ENCODE measurements at regions not wholly inside any gene's neighbourhood (a gene's known extent, or its start where the extent isn't known, plus 50 kb on each side); places are given as distances from the start of the nearest gene placed in this dataset.
"Not testable (repeated sequence)": the region's sequence is repeated elsewhere in the genome, so short reads cannot be mapped to it uniquely, and the experiment has no call there.

DNA sequence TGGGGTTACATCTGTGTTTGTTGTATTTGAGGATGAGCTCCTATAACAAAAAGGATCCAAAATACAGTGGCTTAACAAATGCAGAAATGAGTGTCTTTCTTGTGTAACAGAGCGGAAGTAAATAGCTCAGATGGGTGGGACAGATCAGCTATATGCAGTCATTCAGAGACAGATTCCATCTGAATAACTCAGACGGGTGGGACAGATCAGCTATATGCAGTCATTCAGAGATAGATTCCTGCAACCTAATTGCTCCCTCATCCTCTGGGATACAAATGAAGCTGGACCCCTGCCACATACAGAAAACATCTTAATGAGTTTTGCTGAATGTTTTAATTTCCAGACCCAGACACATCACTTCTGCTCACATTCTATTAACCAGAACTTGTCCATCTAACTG, 332.3 kb downstream of the BCKDHB start:
- no peak overlapping the region for H3K27ac ChIP-seq
- DNase-seq = no peak

DNA sequence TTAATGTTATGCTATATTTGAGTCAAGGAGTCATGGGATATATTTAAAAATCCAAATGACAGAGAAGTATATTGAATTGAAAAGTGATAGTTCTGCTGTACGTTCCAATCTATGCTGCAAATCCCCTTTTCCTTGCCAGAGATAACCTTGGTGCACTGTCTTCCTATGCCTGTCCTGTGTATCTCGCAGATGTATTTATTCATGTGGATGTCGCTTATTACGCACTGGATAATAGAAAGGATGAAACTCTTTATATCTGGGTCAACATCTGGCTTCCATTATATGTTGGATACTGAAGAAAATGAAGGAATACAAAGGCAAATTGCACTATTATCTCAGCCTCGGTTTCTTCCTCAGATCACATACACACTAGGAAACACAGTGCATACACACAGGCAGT, 331.3 kb downstream of the BCKDHB start:
- H3K27ac ChIP-seq = no peak overlapping the region
- H3K27me3 ChIP-seq = no peaks in the 10 kb centered on the region

More for the DNA sequence above, 332.3 kb downstream of the BCKDHB start:
- Histone ChIP-seq H3K4me3 (no peak overlapping the region), H3K4me1 (0 out of 2 replicates have a peak, but pooled peaks cover 3% of the 10 kb centered on the region), H3K36me3 (no peaks in the 10 kb centered on the region), H3K9me3 (replicated peaks) (no peaks in the 10 kb centered on the region), H3K27me3 (no peaks in the 10 kb centered on the region)

DNA sequence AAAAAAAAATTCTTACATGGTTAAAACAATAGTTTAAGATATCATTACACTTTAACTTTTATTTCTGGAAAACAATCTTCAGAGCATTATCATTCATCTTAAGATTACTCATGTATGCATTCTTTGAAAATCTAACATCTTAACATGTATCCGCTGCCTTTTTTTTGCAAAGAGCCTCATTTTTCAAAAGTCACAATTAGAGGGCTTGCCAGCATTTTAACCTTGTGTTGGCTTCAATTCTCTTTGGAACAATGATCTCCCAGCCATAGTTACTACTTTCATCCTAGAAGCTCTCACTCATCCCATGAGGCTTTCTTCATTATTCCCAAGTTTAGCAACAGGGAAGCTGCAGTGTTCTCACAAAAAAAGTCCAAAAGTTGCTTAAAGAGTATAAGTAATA, 330.8 kb downstream of the BCKDHB start:
- no peaks in the 10 kb centered on the region for H3K36me3 ChIP-seq
- DNase-seq = no peak
- no peaks in the 10 kb centered on the region for H3K9me3 ChIP-seq (replicated peaks)
- 0 out of 2 replicates have a peak, but pooled peaks cover 3% of the 10 kb centered on the region for H3K4me1 ChIP-seq
- H3K4me3 ChIP-seq = no peak overlapping the region
- H3K27ac ChIP-seq = no peak overlapping the region
- no peaks in the 10 kb centered on the region for H3K27me3 ChIP-seq

More for the DNA sequence above, 331.3 kb downstream of the BCKDHB start:
- Histone ChIP-seq H3K4me1 (0 out of 2 replicates have a peak, but pooled peaks cover 3% of the 10 kb centered on the region), H3K4me3 (no peak overlapping the region), H3K36me3 (no peaks in the 10 kb centered on the region), H3K9me3 (replicated peaks) (no peaks in the 10 kb centered on the region)
- no peak for DNase-seq

DNA sequence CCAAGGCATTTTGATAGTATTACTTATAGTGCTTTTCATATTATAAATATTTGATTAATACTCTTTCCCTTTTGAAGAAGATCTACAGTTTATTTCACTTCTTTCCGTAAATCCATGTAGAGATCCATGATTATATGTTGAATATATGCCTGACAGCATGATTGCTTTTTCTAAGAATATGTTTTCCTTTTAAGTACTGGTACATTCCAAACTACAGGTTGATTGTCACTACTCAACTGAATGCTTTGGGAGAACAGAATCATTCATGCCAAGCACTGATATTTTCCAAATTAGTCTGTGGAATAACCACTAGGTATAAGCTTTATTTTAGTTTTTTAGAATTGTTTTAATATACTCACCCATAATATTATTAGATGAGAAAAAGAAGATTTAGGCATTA, 330.2 kb downstream of the BCKDHB start:
- H3K4me1 ChIP-seq = 0 out of 2 replicates have a peak, but pooled peaks cover 3% of the 10 kb centered on the region
- H3K9me3 ChIP-seq (replicated peaks) = no peaks in the 10 kb centered on the region
- no peaks in the 10 kb centered on the region for H3K27me3 ChIP-seq
- H3K4me3 ChIP-seq = no peak overlapping the region
- no peak for DNase-seq
- no peaks in the 10 kb centered on the region for H3K36me3 ChIP-seq
- H3K27ac ChIP-seq = no peak overlapping the region

DNA sequence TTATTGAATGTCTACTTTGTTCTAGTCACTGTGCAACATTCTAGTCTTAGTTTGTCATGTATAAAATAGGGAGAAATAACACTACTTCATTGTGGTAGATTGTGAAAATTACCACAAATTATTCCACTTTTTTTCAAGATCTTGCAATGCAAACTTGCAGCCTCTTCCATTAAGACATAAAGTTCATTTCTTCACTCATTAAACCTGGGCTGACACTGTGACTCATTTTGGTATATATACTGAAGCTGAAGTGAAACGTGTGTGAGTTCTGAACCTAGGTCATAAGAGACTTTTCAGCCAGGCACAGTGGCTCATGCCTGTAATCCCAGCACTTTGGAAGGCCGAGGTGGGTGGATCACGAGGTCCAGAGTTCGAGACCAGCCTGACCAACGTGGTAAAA, 329.0 kb downstream of the BCKDHB start:
- Histone ChIP-seq H3K36me3 (no peaks in the 10 kb centered on the region), H3K9me3 (replicated peaks) (no peaks in the 10 kb centered on the region), H3K27ac (no peak overlapping the region), H3K27me3 (no peaks in the 10 kb centered on the region), H3K4me3 (no peak overlapping the region), H3K4me1 (0 out of 2 replicates have a peak, but pooled peaks cover 3% of the 10 kb centered on the region)
- DNase-seq = no peak

DNA sequence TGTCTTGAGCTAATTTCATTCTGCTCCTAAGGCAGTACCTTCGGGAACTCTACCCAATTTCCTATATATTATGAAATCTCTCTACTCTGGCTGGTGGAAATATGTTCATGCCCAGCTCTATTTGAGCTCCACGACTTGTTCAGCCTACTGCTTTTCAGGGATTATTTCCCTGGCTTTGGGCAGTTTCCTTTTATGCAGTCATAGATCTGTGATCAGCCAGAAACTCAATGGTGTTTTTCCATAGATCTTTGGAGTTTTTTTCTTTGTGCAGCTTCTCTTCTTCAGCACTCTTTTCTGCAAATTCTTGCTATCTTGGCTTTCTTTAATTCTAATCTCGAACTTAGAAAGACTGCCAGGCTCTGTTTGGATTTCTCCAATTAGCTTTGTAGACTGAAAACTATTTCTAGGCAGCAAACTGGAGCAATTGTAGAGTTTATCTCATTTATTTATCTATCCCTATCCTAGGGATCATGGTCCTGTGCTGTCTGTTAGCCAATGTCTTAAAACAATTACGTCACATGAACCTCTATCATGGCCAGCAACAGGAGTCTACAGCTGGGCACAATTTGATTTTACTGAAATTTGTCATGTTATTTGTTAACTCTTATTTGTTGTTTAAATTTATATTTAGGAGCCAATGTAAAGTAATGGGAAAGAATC, 328.4 kb downstream of the BCKDHB start:
- Histone ChIP-seq H3K4me1 (0 out of 2 replicates have a peak, but pooled peaks cover 3% of the 10 kb centered on the region), H3K27me3 (no peaks in the 10 kb centered on the region), H3K27ac (no peak overlapping the region), H3K36me3 (no peaks in the 10 kb centered on the region), H3K9me3 (replicated peaks) (no peaks in the 10 kb centered on the region), H3K4me3 (no peak overlapping the region)
- no peak for DNase-seq

DNA sequence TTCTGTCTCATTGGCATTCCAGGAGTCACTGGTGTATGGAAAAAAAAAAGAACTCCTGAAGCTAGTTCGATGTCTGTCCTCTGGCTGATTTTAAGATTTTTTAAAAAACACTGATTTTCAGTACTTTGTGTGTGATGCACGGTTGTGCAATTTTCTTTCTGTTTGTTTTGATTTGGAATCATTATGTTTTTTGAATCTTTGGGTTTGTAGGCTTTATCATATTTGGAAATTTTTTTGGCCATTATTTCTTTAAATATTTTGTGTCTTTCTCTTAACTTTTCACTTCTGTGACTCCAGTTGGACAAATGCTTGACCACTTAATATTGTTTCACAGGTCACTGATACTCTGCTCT, 327.2 kb downstream of the BCKDHB start:
- no peak for DNase-seq
- H3K9me3 ChIP-seq (replicated peaks) = no peaks in the 10 kb centered on the region
- H3K4me1 ChIP-seq = no peaks in the 10 kb centered on the region
- H3K4me3 ChIP-seq = no peak overlapping the region
- H3K27me3 ChIP-seq = no peaks in the 10 kb centered on the region
- no peaks in the 10 kb centered on the region for H3K36me3 ChIP-seq
- H3K27ac ChIP-seq = no peak overlapping the region

DNA sequence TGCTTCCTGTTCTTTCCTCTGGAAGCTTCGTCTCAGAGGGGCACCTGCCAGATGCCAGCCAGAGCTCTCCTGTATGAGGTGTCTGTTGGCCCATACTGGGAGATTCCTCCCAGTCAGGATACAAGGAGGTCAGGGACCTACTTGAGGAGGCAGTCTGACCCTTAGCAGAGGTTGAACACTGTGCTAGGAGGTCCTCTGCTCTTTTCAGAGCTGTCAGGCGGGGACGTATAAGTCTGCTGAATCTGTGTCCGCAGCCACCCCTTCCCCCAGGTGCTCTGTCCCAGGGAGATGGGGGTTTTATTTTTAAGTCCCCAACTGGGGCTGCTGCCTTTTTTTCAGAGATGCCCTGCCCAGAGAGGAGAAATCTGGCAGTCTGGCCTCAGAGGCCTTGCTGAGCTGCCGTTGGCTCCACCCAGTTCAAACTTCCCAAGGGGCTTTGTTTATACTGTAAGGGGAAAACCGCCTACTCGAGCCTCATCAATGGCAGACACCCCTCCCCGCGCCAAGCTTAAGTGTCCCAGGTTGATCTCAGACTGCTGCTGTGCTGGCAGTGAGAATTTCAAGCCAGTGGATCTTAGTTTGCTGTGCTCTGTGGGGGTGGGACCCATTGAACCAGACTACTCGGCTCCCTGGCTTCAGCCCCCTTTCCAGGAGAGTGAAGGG, 326.7 kb downstream of the BCKDHB start:
- Histone ChIP-seq H3K27ac (no peak overlapping the region), H3K4me1 (no peaks in the 10 kb centered on the region), H3K27me3 (no peaks in the 10 kb centered on the region)

DNA sequence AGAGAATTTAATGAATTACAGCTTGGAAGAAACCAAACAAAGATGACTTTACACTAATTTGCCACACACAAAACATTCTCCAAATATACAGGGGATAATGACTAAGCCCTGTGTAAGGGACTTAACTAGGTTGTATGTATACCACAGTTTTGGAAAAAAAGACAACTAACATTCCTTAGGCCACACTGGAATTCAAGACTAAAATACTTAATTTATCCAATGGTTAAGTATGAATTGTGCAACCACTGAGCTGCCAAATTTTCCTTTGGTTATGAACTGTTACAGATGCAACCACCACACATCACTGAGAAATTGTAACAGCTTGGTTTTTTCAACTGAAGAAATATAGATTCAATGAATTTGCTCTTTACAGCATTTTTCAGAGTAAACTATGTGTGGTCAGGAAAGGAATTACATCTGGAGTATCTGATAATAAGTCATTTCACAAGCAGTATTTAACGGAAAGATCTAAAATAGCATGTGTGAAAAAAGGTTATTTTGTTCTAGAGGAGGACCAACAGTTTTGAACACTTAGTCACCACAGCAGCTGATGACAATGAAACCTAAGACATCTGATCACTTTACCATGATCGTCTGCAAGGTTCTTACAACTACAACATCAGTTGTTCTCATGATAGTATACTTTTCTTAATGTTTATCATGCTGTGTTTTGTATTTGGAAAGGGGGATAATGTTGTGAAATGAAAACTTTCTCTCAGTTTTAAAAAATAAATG, 318.8 kb downstream of the BCKDHB start:
- Histone ChIP-seq H3K36me3 (no peaks in the 10 kb centered on the region), H3K27me3 (no peaks in the 10 kb centered on the region), H3K9me3 (replicated peaks) (peaks cover 12% of the 10 kb centered on the region), H3K4me1 (peaks cover 13% of the 10 kb centered on the region), H3K4me3 (no peak overlapping the region), H3K27ac (peak overlapping the region; percentile 52)
- peak in 1 of 2 experiments; percentile 42 for DNase-seq

More for the DNA sequence above, 326.7 kb downstream of the BCKDHB start:
- no peaks in the 10 kb centered on the region for H3K36me3 ChIP-seq
- DNase-seq = no peak
- H3K9me3 ChIP-seq (replicated peaks) = no peaks in the 10 kb centered on the region
- no peak overlapping the region for H3K4me3 ChIP-seq

DNA sequence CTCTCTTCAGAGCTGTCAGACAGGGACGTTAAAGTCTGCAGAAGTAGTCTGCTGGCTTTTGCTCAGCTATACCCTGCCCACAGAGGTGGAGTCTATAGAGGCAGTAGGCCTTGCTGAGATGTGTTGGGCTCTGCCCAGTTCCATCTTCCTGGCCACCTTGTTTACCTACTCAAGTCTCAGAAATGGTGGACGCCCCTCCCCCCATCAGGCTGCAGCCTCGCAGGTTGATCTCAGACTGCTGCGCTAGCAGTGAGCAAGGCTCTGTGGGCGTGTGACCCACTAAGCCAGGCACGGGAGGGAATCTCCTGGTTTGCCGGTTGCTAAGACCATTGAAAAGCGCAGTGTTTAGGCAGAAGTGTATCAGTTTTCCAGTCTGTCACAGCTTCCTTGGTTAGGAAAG, 305.0 kb downstream of the BCKDHB start:
- no peaks in the 10 kb centered on the region for H3K4me1 ChIP-seq
- H3K36me3 ChIP-seq = no peaks in the 10 kb centered on the region
- H3K27ac ChIP-seq = no peak overlapping the region
- H3K27me3 ChIP-seq = no peaks in the 10 kb centered on the region
- no peaks in the 10 kb centered on the region for H3K9me3 ChIP-seq (replicated peaks)
- DNase-seq = no peak
- H3K4me3 ChIP-seq = no peak overlapping the region

DNA sequence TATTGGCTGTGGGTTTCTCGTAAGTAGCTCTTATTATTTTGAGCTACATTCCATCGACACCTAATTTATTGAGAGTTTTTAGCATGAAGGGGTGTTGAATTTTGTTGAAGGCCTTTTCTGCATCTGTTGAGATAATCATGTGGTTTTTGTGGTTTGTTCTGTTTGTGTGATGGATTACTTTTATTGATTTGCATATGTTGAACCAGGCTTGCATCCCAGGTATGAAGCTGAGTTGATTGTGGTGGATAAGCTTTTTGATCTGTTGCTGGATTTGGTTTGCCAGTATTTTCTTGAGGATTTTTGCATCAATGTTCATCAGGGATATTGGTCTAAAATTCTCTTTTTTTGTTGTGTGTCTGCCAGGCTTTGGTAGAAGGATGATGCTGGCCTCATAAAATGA, 301.5 kb downstream of the BCKDHB start:
- H3K36me3 ChIP-seq; DNase-seq; H3K9me3 ChIP-seq (replicated peaks); H3K27me3 ChIP-seq; H3K4me1 ChIP-seq; H3K27ac ChIP-seq; H3K4me3 ChIP-seq: not testable (repeated sequence)

DNA sequence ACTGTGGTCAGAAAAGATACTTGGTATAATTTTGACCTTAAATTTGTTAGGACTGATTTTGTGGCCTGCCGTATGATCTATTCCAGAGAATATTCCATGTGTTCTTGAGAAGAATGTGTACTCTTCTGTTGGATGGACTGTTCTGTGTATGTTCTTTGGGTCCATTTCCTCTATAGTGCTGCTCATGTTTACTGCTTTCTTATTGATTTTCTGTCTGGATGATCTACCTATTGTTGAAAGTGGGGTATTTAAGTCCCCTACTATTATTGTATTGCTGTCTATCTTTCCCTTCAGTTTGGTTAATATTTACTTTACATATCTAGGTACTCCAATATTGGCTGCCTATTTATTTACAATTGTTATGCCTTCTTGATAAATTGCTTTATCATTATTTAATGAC, 298.4 kb downstream of the BCKDHB start:
- H3K36me3 ChIP-seq = no peaks in the 10 kb centered on the region
- no peaks in the 10 kb centered on the region for H3K4me1 ChIP-seq
- no peak for DNase-seq
- H3K27me3 ChIP-seq = no peaks in the 10 kb centered on the region
- H3K4me3 ChIP-seq = no peak overlapping the region
- H3K9me3 ChIP-seq (replicated peaks) = peaks cover 5% of the 10 kb centered on the region; the same call in 1 of the 2 replicates
- H3K27ac ChIP-seq = no peak overlapping the region

DNA sequence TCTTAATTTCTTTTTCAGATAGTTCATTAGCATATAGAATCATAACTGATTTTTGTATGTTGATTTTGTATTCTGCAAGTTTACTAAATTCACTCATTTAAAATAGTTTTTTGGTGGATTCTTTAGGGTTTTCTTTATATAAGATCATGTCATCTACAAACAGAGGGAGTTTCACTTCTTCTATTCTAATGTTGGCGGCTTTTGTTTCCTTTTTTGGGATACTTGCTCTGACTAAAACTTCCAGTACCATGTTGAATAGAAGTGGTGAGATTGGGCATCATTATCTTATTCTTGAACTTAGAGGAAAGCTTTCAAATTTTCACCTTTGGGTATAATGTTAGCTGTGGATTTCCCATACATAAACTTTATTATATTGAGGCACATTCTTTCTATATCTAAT, 296.9 kb downstream of the BCKDHB start:
- Histone ChIP-seq H3K36me3 (no peaks in the 10 kb centered on the region), H3K4me3 (no peak overlapping the region), H3K27ac (no peak overlapping the region), H3K9me3 (replicated peaks) (peaks cover 5% of the 10 kb centered on the region; the same call in 1 of the 2 replicates), H3K27me3 (no peaks in the 10 kb centered on the region), H3K4me1 (no peaks in the 10 kb centered on the region)
- no peak for DNase-seq

DNA sequence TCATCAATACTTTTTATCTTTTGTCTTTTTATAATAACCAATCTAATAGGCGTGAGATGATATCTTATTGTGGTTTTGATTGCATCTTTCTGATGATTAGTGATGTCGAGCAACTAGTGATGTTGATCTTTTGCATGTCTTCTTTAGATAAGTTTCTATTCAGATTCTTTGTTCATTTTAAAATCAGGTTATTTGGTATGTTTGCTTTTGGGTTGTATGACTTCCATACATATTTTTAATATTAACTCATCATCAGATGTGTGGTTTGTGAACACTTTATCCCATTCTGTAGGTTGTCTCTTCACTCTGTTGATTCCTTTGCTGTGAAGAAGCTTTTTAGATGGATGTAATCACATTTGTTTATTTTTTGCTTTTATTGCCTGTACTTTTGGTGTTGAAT, 295.8 kb downstream of the BCKDHB start:
- Histone ChIP-seq H3K4me1 (no peaks in the 10 kb centered on the region), H3K27ac (no peak overlapping the region), H3K36me3 (no peaks in the 10 kb centered on the region), H3K4me3 (no peak overlapping the region), H3K9me3 (replicated peaks) (peaks cover 5% of the 10 kb centered on the region; the same call in 1 of the 2 replicates), H3K27me3 (no peaks in the 10 kb centered on the region)
- no peak for DNase-seq
